Suprapubic skin (tissue), 4 donors: ENCODE measurements at regions not wholly inside any gene's neighbourhood (a gene's known extent, or its start where the extent isn't known, plus 50 kb on each side); places are given as distances from the start of the nearest gene placed in this dataset.

Source experiments
- DNase-seq, 2 donors: peaks; one replicate each; pipeline ENCODE4 v3.0.0-alpha.2; 2019; ENCODE audit warnings: low spot score in 2 of 2
- H3K27ac ChIP-seq: fragments of 200-600 bp; sonication (generic); one replicate; pipeline ENCODE4 v1.5.1; 2019
- H3K27me3 ChIP-seq: fragments of 200-600 bp; sonication (generic); one replicate; pipeline ENCODE4 v1.5.1; 2019
- H3K36me3 ChIP-seq: fragments of 200-600 bp; sonication (generic); one replicate; pipeline ENCODE4 v1.5.1; 2019
- H3K4me1 ChIP-seq: fragments of 200-600 bp; sonication (generic); one replicate; pipeline ENCODE4 v1.5.1; 2019
- H3K4me3 ChIP-seq: fragments of 200-600 bp; sonication (generic); one replicate; pipeline ENCODE4 v1.5.1; 2019; ENCODE audit warnings: mild to moderate bottlenecking
- H3K9me3 ChIP-seq: fragments of 200-600 bp; sonication (generic); one replicate; pipeline ENCODE4 v1.5.1; 2019
- EP300 ChIP-seq: sonication (generic); formaldehyde crosslinking; IDR thresholded peaks from one replicate; pipeline ENCODE4 v1.6.1; 2017; ENCODE audit warnings: antibody characterized with exemption
- POLR2A ChIP-seq, 2 donors: fragments of 450-650 bp; IDR thresholded peaks; one replicate each; pipeline ENCODE4 v1.6.1; 2017; ENCODE audit warnings: antibody characterized with exemption in 2 of 2, mild to moderate bottlenecking in 2 of 2, moderate library complexity in 2 of 2
- POLR2AphosphoS5 ChIP-seq, 3 donors: sonication (generic); formaldehyde crosslinking; IDR thresholded peaks; one replicate each; pipeline ENCODE4 v1.6.1; 2017; ENCODE audit warnings: antibody characterized with exemption in 3 of 3
- WGBS: methylation state at CpG from one replicate; pipeline ENCODE4 v1.1.5; 2018; 5-methylcytosine and 5-hydroxymethylcytosine counted together
- TF ChIP-seq, protein P1 (sequence below), 2 donors: fragments of 200-600 bp in 1 of 2; fragments of 450-650 bp in 1 of 2; sonication (generic) in 1 of 2; IDR thresholded peaks; one replicate each; pipeline ENCODE4 v1.5.1; 2016 to 2019; ENCODE audit warnings: antibody characterized with exemption in 2 of 2, mild to moderate bottlenecking in 1 of 2, moderate library complexity in 1 of 2

DNA sequence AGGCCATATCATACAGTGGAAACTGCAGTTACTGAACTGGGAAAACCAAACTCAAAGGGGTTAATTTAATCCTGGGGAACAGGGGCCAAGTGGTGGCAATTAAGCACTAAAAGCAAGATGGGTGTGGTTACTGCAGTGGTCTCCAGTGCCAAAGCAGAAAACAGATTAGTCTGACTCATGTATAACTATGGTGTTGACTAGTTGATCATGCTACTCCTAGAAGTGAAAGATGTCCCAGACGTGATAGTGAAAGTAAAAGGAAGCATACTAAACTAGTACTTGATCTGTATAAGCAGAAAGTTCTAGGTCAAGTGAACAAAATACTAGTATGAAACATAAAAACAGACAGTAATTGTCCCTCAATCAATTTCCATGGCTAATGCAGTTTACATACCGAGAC, 360.0 kb upstream of the SLITRK5 start:
- H3K27me3 ChIP-seq = no peaks in the 10 kb centered on the region
- H3K4me1 ChIP-seq = no peaks in the 10 kb centered on the region
- H3K27ac ChIP-seq = no peak overlapping the region
- no peaks in the 10 kb centered on the region for H3K9me3 ChIP-seq
- no peak for TF ChIP-seq POLR2A (IDR thresholded peaks at IDR 0.05)
- TF ChIP-seq EP300 = no peak
- TF ChIP-seq POLR2AphosphoS5 (IDR thresholded peaks at IDR 0.05) = no peak
- TF ChIP-seq, protein P1, sequence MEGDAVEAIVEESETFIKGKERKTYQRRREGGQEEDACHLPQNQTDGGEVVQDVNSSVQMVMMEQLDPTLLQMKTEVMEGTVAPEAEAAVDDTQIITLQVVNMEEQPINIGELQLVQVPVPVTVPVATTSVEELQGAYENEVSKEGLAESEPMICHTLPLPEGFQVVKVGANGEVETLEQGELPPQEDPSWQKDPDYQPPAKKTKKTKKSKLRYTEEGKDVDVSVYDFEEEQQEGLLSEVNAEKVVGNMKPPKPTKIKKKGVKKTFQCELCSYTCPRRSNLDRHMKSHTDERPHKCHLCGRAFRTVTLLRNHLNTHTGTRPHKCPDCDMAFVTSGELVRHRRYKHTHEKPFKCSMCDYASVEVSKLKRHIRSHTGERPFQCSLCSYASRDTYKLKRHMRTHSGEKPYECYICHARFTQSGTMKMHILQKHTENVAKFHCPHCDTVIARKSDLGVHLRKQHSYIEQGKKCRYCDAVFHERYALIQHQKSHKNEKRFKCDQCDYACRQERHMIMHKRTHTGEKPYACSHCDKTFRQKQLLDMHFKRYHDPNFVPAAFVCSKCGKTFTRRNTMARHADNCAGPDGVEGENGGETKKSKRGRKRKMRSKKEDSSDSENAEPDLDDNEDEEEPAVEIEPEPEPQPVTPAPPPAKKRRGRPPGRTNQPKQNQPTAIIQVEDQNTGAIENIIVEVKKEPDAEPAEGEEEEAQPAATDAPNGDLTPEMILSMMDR (IDR thresholded peaks at IDR 0.05) = no peak
- 65% methylated on average over 2 of the region's 2 CpGs for WGBS
- H3K36me3 ChIP-seq = no peaks in the 10 kb centered on the region
- no peak overlapping the region for H3K4me3 ChIP-seq
- DNase-seq = no peak

DNA sequence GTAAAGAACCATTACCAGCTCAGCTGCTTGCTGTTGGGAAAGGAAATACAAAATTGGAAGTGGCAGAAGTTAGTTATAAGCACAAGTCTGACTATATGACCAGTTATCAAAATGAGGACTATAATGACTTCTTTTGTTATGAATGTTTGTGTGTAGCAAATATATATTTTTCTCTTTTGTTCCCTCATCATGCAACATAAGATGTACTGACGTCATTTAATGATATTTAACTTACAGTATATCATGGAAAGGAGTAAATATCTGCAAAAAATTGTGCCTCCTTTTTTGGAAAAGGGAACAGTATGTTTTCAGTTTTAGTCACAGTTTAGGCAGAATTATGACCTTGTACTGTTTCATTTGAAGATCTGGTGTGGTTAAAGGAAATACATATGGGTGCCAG, 356.3 kb upstream of the SLITRK5 start:
- Histone ChIP-seq H3K27me3 (no peaks in the 10 kb centered on the region), H3K4me3 (no peak overlapping the region), H3K27ac (no peak overlapping the region), H3K9me3 (no peaks in the 10 kb centered on the region), H3K4me1 (no peaks in the 10 kb centered on the region), H3K36me3 (no peaks in the 10 kb centered on the region)
- 67% methylated on average over 1 of the region's 1 CpG for WGBS
- no peak for TF ChIP-seq POLR2AphosphoS5 (IDR thresholded peaks at IDR 0.05)
- no peak for TF ChIP-seq EP300
- TF ChIP-seq, protein P1 (IDR thresholded peaks at IDR 0.05) = no peak
- TF ChIP-seq POLR2A (IDR thresholded peaks at IDR 0.05) = no peak
- no peak for DNase-seq

DNA sequence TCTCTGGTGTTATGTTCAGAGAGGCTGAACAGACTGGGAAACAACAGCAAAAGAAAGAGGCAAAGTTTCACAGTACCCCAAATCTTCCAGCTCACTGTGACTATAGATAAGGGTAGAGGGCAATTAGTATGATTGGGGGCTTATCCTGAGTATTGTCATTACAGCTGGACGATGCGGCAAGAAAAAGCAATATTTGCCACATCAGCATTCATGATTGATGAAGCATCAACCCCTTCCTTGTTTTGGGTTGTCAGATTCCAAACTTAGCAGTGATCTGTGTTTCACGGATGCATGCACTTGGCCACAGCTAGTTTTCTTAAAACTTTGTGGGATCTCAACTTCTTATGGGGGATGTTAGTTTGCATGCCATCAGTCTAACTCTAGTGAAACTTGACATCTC, 348.8 kb upstream of the SLITRK5 start:
- H3K27ac ChIP-seq = no peak overlapping the region
- WGBS = 86% methylated on average over 3 of the region's 3 CpGs
- H3K4me3 ChIP-seq = no peak overlapping the region
- TF ChIP-seq EP300 (no peak), POLR2AphosphoS5 (IDR thresholded peaks at IDR 0.05) (no peak), POLR2A (IDR thresholded peaks at IDR 0.05) (no peak)
- TF ChIP-seq, protein P1 (IDR thresholded peaks at IDR 0.05) = no peak
- no peak for DNase-seq
- no peaks in the 10 kb centered on the region for H3K27me3 ChIP-seq
- no peaks in the 10 kb centered on the region for H3K4me1 ChIP-seq
- no peaks in the 10 kb centered on the region for H3K9me3 ChIP-seq
- no peaks in the 10 kb centered on the region for H3K36me3 ChIP-seq

DNA sequence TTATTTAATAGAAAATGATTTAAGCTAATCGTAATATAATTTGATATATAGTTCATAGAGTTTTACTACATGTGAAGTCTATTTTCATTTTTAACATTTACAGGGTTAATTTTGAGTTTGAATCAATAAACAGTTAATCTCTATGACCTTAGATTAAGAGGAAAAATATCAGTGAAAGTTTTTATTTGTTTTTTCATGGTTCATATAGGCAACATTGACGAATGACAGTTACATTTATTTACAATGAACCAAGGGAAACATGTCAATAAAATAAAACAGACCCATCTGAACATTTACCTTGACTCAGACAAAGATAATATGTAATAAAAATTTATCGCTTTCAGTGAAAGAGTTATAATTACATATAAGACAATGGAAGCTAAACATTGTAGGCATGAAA, 346.6 kb upstream of the SLITRK5 start:
- WGBS = 85% methylated on average over 3 of the region's 3 CpGs
- no peak overlapping the region for H3K4me3 ChIP-seq
- no peaks in the 10 kb centered on the region for H3K36me3 ChIP-seq
- no peaks in the 10 kb centered on the region for H3K27me3 ChIP-seq
- H3K9me3 ChIP-seq = no peaks in the 10 kb centered on the region
- H3K27ac ChIP-seq = no peak overlapping the region
- no peak for DNase-seq
- TF ChIP-seq POLR2AphosphoS5 (IDR thresholded peaks at IDR 0.05) (no peak), POLR2A (IDR thresholded peaks at IDR 0.05) (no peak)
- TF ChIP-seq, protein P1 (IDR thresholded peaks at IDR 0.05) = no peak
- H3K4me1 ChIP-seq = no peaks in the 10 kb centered on the region

DNA sequence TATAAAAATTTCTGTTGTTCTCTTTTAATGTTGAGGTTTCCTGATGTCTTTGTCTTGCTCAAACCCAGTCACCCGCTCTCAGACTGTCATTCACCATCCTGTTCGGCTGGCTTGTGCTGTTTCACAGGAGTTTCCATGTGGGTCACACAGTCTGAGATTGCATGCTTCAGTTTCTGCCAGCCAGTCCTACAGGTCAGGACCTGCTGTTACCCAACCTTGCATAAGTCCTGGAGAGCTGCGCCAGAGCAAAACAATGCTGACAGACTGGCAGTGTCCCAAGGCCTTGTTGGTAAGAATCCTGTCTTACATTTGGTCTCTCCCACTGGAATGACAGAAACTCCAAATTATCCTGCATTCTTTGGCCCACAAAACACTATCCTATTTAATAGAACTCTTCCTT, 340.0 kb upstream of the SLITRK5 start:
- Histone ChIP-seq H3K4me1 (peaks cover 11% of the 10 kb centered on the region), H3K27me3 (no peaks in the 10 kb centered on the region), H3K36me3 (no peaks in the 10 kb centered on the region), H3K27ac (no peak overlapping the region), H3K4me3 (no peak overlapping the region), H3K9me3 (no peaks in the 10 kb centered on the region)
- 37% methylated on average over 3 of the region's 3 CpGs for WGBS
- no peak for DNase-seq
- no peak for TF ChIP-seq POLR2A (IDR thresholded peaks at IDR 0.05)
- no peak for TF ChIP-seq POLR2AphosphoS5 (IDR thresholded peaks at IDR 0.05)
- no peak for TF ChIP-seq EP300
- TF ChIP-seq, protein P1 (IDR thresholded peaks at IDR 0.05) = no peak
